ENCODE measurements at regions not wholly inside any gene's neighbourhood (a gene's known extent, or its start where the extent isn't known, plus 50 kb on each side); places are given as distances from the start of the nearest gene placed in this dataset.

DNA sequence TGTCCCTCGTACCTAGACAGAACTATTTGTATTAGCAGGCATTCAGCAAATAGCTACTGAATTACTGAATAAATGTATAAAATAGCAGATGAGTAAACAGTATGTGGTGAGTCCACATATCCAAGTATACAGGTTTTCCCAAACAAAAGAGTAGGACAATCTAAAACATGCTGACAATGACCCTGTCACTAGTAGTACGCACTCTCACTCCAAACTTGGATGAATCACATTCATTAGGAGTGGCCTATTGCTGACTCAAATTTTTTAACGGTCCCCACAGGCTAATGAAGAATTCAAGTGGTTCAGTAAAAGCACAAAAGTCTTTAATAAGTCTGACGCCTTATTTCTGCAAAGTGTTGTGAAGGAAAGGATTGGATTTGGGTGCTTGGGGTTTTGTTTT, 449.3 kb upstream of the THBS1 start:
- DNase-seq: no peak

DNA sequence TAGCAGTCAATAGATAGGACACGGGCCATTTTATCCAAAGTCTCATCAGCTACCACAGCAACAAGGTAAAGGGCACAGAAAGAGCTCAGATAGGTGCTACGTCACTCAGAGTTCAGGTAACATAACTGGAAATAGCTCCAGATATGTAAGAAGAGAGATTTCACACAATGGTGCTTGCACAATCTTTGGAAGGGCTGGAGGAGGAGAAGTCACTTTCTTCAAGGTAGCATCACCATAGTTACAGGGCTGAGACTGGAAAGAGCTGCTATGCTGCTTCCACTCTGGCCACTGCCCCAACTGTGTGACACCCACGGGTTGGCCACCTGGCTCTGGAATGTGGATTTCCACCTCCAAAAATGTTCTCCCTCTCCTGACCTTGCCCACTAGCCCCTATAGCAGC, 448.8 kb upstream of the THBS1 start:
- no peak for DNase-seq

DNA sequence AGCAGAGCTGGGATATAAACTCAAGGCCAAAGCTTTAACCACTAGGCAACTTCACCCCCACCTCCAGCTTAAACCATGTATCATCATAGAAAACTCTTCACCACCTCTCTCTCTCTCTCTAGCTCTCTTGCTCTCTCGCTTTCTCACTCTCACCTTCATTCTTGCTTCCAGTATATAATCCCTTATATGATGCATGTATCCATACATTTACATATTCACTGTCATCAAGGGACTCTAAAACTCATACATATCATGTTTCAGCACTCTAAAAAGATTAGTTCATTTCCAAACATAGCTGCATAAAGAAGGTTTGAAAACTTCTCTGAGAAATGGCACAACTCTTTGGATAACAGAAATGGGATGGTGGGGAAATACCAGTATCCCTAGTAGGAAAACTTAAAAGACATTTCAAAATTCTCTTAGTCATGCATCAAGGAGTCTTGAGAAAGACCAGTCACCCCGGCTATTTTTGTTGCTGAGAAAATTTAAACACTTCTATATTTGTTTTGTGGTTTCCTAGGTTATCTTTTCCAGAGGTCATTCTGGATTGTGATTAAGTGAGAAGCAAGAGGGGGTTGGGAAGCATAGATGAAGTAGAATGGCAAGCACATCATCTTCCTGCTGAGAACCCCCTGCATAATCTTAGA, 447.8 kb upstream of the THBS1 start:
- DNase-seq: no peak

- DNase-seq: no peak
Observed at GRCh38 chr15:39134282-39134681, 446.6 kb upstream of the THBS1 start.

DNA sequence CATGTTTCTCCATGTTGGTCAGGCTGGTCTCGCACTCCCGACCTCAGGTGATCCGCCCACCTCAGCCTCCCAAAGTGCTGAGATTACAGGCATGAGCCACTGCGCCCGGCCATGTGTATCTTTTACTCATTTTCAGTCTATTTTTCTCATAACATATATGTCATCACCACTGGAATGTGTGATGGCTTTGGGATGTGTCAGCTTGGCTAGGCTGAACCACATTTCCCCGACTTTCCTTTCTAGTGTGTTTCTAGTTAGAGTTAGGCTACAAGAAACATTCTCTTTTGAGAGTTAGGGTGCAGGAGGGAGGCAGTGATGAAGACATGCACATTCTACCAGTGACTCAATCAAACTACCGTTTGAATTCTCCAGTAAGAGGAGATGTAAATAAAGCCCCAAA, 444.9 kb upstream of the THBS1 start:
- DNase-seq: no peak

GRCh38 chr15:39139431-39140059, 441.3 kb upstream of the THBS1 start:
- no peak for DNase-seq

DNA sequence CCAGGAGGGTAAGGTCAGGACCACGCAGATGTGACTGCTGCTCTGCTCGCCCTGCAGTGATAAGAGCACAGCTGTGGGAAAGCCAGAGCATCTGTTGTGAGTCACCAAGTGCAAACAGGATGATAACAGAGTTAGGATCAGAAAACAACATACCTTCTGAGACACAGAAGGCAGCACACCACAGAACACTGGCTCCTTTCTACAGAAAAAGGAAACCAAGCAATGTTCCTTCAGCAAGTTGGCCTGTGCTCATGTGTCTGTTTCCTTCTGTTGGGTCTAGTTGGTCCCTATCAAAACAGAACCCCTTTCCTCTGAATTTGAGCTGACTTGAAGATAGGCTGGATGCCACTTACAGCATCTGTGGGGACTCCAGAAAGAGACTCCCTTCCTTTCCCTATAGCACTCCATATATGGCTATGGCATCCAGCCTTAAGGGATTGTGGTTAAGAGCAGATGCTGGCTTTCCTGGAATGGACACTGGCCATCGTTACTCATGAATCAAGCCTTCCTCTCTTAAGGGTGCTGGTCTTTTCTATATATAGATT, 440.7 kb upstream of the THBS1 start:
- no peak for DNase-seq

GRCh38 chr15:39142500-39142899, 438.4 kb upstream of the THBS1 start:
- no peak for DNase-seq

DNA sequence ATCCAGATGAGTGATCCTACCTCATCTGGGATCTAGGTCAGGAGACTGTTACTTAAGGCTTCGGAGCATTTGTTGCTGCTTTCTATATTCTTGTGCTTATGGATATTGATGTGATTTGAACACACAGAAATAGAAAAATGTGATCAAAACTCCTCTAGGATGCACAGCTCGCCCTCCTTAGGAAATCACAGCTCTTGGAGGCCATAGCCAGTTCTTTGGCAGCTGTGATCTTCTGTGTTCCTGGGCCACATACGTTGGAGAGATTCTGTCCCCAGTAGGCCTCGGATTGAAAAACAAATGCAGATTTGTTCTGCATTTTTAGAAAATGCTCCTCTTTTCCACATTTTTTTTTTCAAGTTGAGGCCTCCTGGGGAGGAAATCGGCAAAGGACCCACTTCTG, 437.4 kb upstream of the THBS1 start:
- DNase-seq: no peak

- DNase-seq: no peak
Observed at GRCh38 chr15:39144051-39144450, 436.8 kb upstream of the THBS1 start.

DNA sequence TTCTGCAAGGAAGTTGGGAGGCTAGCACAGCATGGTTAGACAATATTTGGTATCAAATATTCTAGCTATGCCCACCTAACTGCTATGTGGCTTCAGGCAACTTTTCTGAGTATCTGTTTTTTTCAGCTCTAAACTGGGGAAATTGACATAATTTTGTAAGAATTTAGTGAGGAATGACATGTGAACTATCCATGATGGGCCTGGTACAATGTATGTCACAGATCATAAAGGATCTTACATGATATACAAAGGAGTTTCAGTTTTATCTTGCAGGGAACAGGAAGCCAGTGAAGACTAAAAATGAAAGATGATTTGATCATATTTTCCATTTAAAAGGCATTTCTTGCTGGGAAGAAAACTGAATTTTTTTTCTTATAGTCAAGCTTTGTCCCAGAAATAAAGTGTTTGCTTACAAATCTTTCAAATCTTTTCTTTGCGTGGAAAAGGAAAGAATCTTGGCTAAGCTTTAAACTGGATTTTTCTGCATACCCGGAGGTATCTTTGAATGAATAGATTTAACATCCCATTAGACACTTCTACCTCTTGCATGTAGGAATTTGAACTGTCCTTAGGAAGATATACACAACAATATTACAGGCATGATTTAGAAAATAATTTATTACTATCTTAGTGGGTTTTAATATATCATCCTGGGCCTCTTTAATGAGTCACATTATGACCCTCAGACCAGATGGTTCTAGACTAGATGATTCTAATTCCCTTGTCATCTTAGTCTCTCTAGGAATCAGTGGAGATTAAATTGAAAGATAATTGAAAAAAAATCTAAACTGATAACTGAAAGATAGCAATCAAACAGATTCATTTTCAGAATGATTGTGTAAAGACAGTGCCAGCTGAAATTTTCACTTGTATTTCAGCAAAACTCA, 436.0 kb upstream of the THBS1 start:
- DNase-seq: no peak

DNA sequence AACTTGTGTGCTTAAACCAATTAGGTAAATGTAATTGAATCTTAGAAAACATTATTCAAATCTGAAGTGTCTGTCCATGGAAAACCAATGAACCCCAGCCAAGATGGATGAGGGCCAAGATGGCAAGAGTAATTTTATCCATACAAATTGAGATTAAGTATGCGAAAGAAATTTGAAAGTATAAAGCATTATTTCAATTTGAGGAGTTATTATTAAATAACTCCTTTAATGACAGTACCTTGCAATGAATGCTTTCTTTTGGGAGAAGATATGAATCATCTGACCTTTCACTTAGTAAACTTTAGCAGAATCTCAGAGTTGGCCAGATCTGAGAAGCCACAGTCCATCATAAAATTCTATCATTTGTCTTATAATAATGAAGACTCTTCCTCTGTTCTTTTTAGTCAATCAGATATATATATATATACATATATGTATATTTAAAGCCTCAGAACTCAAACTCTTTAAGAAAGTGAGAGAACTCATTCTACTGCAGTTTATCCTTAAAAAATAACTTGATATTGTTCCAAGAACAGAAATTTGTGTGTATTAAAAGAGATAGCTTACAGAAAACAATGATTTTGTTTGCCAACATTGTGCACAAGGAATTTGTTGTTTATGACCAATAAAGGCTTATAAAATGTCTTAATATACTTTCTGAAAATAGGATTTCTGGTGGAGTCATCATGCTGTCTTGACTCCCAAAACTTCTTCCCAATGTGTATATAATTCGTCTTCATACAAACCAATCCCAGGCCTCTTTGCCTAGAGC, 434.8 kb upstream of the THBS1 start:
- DNase-seq: no peak

- DNase-seq: no peak
Observed at GRCh38 chr15:39149636-39150150, 431.2 kb upstream of the THBS1 start.

GRCh38 chr15:39151545-39151944, 429.3 kb upstream of the THBS1 start:
- no peak for DNase-seq

GRCh38 chr15:39153058-39153714, 427.7 kb upstream of the THBS1 start:
- no peak for DNase-seq

- no peak for DNase-seq
Observed at GRCh38 chr15:39153716-39154115, 427.2 kb upstream of the THBS1 start.

DNA sequence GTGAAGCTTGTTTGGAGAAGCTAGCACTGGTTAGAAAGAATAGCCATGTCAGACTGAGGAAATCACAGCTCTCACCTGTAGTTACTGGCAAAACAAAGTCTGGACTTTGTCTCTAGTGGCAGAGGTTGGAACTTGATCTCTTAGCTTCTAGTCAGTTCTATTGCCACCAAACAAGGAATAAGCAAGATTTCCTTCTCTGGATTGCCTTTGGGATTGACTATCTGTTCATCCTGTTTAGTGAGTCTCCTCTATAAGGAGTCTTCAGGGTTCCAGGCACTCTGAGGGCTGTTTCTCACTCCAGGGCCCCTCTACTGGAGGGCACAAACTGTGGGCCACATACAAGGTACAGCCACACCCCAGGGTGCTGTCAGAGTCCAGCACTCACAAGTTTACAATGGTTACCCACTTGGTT, 426.6 kb upstream of the THBS1 start:
- DNase-seq: no peak

- DNase-seq: no peak
Observed at GRCh38 chr15:39154776-39155175, 426.1 kb upstream of the THBS1 start.

- no peak for DNase-seq
Observed at GRCh38 chr15:39156166-39156565, 424.7 kb upstream of the THBS1 start.

- no peak for DNase-seq
Observed at GRCh38 chr15:39156646-39157250, 424.1 kb upstream of the THBS1 start.

GRCh38 chr15:39157882-39158281, 423.0 kb upstream of the THBS1 start:
- DNase-seq: no peak

GRCh38 chr15:39159833-39160232, 421.0 kb upstream of the THBS1 start:
- no peak for DNase-seq
